Naive B cell (primary cell): ENCODE measurements at regions not wholly inside any gene's neighbourhood (a gene's known extent, or its start where the extent isn't known, plus 50 kb on each side); places are given as distances from the start of the nearest gene placed in this dataset.

Experiments used
- ATAC-seq, 2 donors: fragments of 150-1000 bp; cut with Tn5 transposase; 2 replicates each; pipeline ENCODE4 v1.10.0; 2021; ENCODE audit warnings: low read depth in 2 of 2, mild to moderate bottlenecking in 2 of 2, moderate library complexity in 2 of 2
- DNase-seq: peaks from one replicate; pipeline ENCODE4 v3.0.0; 2022
- H3K27ac Mint-ChIP-seq, 6 donors: one replicate each; pipeline ENCODE4 v1.8.0; 2020 to 2022; ENCODE audit warnings: mild to moderate bottlenecking in 6 of 6, mixed read lengths in 6 of 6, moderate library complexity in 5 of 6, inconsistent platforms in 2 of 6
- H3K27me3 Mint-ChIP-seq, 3 donors: one replicate each; pipeline ENCODE4 v1.8.0; 2021 to 2022; ENCODE audit warnings: mixed read lengths in 3 of 3, mild to moderate bottlenecking in 1 of 3
- H3K36me3 Mint-ChIP-seq, 2 donors: one replicate each; pipeline ENCODE4 v1.8.0; 2020 to 2022; ENCODE audit warnings: mixed read lengths in 2 of 2, inconsistent platforms in 1 of 2, mild to moderate bottlenecking in 1 of 2
- H3K4me1 Mint-ChIP-seq, 3 donors: one replicate each; pipeline ENCODE4 v1.8.0; 2020 to 2022; ENCODE audit warnings: mixed read lengths in 3 of 3, inconsistent platforms in 1 of 3, mild to moderate bottlenecking in 1 of 3, moderate library complexity in 1 of 3
- H3K4me3 Mint-ChIP-seq, 8 donors: one replicate each; pipeline ENCODE4 v1.8.0; 2020 to 2022; ENCODE audit warnings: mild to moderate bottlenecking in 8 of 8, mixed read lengths in 8 of 8, moderate library complexity in 8 of 8, inconsistent platforms in 2 of 8
- H3K9me3 Mint-ChIP-seq, 7 donors: one replicate each; pipeline ENCODE4 v1.8.0; 2020 to 2022; ENCODE audit warnings: mixed read lengths in 7 of 7, mild to moderate bottlenecking in 5 of 7, inconsistent platforms in 2 of 7, moderate library complexity in 1 of 7

DNA sequence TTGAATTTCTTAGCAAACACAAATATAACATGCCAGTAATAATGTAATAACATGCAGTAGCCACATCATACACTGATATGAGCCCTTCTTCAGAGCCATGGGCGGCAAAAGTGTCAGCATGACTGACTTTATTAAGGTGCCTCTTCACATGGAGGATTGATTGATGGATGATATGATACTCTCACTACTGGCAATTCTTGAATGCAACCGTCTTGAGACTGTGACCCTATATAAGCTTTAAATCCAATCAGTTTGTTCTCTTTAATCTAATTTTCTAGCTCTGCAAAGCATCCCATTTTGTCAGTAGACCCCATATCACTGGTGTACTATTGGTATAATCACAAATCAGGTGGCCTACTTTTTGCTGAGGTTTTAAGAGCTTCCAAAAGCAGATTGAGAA is 463.7 kb upstream of the ROBO2 start:
- Mint-ChIP-seq H3K4me3 (no peak overlapping the region), H3K9me3 (peaks cover 0 to 12% (median 2%) of the 10 kb centered on the region in 7 donors), H3K36me3 (no peaks in the 10 kb centered on the region), H3K4me1 (no peaks in the 10 kb centered on the region), H3K27me3 (no peaks in the 10 kb centered on the region), H3K27ac (no peak overlapping the region)
- no peak for DNase-seq
- ATAC-seq = no peak

GRCh38 chr3:76582098-76582497 is 457.8 kb upstream of the ROBO2 start:
- Mint-ChIP-seq H3K27ac (no peak overlapping the region), H3K36me3 (no peaks in the 10 kb centered on the region), H3K27me3 (no peaks in the 10 kb centered on the region), H3K4me3 (no peak overlapping the region), H3K9me3 (peaks cover 0 to 14% (median 5%) of the 10 kb centered on the region in 7 donors), H3K4me1 (no peaks in the 10 kb centered on the region)
- ATAC-seq = no peak
- no peak for DNase-seq

DNA sequence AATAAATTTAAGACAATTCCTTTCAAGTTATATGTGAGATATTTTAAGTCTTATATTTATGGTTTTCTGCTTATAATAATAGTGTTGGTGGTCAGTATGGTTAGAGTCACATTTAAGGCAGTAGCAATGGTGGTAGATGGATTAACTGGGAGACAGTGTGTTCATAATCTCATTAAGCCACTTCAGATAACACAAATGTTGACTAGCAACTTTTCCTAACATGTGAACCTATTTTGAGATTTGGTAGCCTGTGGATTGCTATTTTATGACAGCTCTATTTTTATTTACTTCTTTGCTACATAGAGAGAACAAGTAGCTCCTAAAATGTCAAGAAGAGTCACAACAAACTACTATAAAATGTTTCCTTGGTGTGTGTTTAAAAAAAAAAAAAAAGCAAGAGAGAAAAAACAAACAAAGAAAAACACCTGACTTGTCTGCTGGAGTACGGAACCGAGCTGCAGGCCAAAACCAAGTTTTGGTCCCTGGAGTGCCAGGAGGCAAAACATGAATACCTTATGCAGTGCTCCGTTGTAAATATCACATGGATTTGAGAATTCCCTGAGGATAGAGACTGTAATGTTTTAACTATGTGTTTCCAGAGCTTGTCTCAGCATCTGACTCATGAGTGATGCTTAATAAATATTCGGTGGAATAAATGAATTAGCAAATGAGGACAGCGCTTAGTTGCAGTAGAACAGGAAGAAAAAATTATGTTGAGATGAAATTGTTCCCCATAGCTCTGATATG is 457.1 kb upstream of the ROBO2 start:
- no peaks in the 10 kb centered on the region for H3K27me3 Mint-ChIP-seq
- ATAC-seq (no peak), DNase-seq (no peak)
- H3K4me1 Mint-ChIP-seq = no peaks in the 10 kb centered on the region
- H3K27ac Mint-ChIP-seq = no peak overlapping the region
- H3K4me3 Mint-ChIP-seq = no peak overlapping the region
- H3K36me3 Mint-ChIP-seq = no peaks in the 10 kb centered on the region
- peaks cover 0 to 19% (median 7%) of the 10 kb centered on the region in 7 donors for H3K9me3 Mint-ChIP-seq

- H3K27ac Mint-ChIP-seq = no peak overlapping the region
- no peak for ATAC-seq
- H3K9me3 Mint-ChIP-seq = peaks cover 0 to 13% (median 0%) of the 10 kb centered on the region in 7 donors
- H3K4me1 Mint-ChIP-seq = no peaks in the 10 kb centered on the region
- DNase-seq = no peak
- H3K4me3 Mint-ChIP-seq = no peak overlapping the region
- H3K36me3 Mint-ChIP-seq = no peaks in the 10 kb centered on the region
- H3K27me3 Mint-ChIP-seq = no peaks in the 10 kb centered on the region
Measured at GRCh38 chr3:76585794-76586392, 454.0 kb upstream of the ROBO2 start.

- Mint-ChIP-seq H3K27ac (no peak overlapping the region), H3K9me3 (peaks cover 0 to 8% (median 0%) of the 10 kb centered on the region in 7 donors), H3K4me3 (no peak overlapping the region), H3K4me1 (no peaks in the 10 kb centered on the region), H3K27me3 (no peaks in the 10 kb centered on the region), H3K36me3 (no peaks in the 10 kb centered on the region)
- ATAC-seq = no peak
- DNase-seq = no peak
Measured at GRCh38 chr3:76586471-76586870, 453.4 kb upstream of the ROBO2 start.

DNA sequence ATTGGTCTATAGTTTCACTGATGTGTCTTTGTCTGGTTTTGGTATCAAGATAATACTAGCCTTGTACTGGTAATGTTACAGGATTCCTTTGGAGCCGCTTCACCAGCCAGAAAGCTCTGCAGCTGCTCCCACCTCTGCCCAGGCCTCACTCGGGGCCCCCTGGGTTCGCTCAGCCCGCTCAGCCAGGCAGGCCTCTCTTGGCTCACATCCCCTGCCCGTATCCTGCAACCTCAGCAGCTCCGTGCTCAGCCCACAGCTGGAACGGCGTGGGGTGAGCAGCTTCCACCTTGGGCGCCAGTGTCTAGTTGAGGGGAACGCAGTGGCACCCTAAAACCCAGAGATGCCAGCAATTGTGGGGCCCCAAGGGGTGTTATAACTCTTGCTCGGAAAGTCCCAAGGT is 429.7 kb upstream of the ROBO2 start:
- peaks cover 0 to 5% (median 0%) of the 10 kb centered on the region in 7 donors for H3K9me3 Mint-ChIP-seq
- no peak overlapping the region for H3K27ac Mint-ChIP-seq
- DNase-seq (no peak), ATAC-seq (no peak)
- no peak overlapping the region for H3K4me3 Mint-ChIP-seq
- H3K36me3 Mint-ChIP-seq = no peaks in the 10 kb centered on the region
- H3K4me1 Mint-ChIP-seq = no peaks in the 10 kb centered on the region
- H3K27me3 Mint-ChIP-seq = no peaks in the 10 kb centered on the region

- Mint-ChIP-seq H3K4me3 (no peak overlapping the region), H3K4me1 (no peaks in the 10 kb centered on the region), H3K9me3 (peaks cover 0 to 15% (median 4%) of the 10 kb centered on the region in 7 donors), H3K27ac (no peak overlapping the region), H3K36me3 (no peaks in the 10 kb centered on the region), H3K27me3 (no peaks in the 10 kb centered on the region)
- DNase-seq = no peak
- no peak for ATAC-seq
Measured at GRCh38 chr3:76615719-76616118, 424.2 kb upstream of the ROBO2 start.

- DNase-seq = no peak
- peaks cover 3 to 19% (median 9%) of the 10 kb centered on the region in 7 donors for H3K9me3 Mint-ChIP-seq
Measured at GRCh38 chr3:76624164-76624563, 415.7 kb upstream of the ROBO2 start.

GRCh38 chr3:76627236-76627635 is 412.7 kb upstream of the ROBO2 start:
- no peak overlapping the region for H3K4me3 Mint-ChIP-seq
- no peaks in the 10 kb centered on the region for H3K27me3 Mint-ChIP-seq
- no peak for DNase-seq
- H3K36me3 Mint-ChIP-seq = no peaks in the 10 kb centered on the region
- no peak overlapping the region for H3K27ac Mint-ChIP-seq
- no peaks in the 10 kb centered on the region for H3K4me1 Mint-ChIP-seq
- H3K9me3 Mint-ChIP-seq = peaks cover 0 to 19% (median 9%) of the 10 kb centered on the region in 7 donors
- no peak for ATAC-seq

More at GRCh38 chr3:76624164-76624563, 415.7 kb upstream of the ROBO2 start:
- no peaks in the 10 kb centered on the region for H3K36me3 Mint-ChIP-seq
- no peaks in the 10 kb centered on the region for H3K4me1 Mint-ChIP-seq
- H3K27ac Mint-ChIP-seq = no peak overlapping the region
- H3K27me3 Mint-ChIP-seq = no peaks in the 10 kb centered on the region
- no peak for ATAC-seq
- H3K4me3 Mint-ChIP-seq = no peak overlapping the region

- DNase-seq (no peak), ATAC-seq (no peak)
- Mint-ChIP-seq H3K4me3 (no peak overlapping the region), H3K9me3 (peaks cover 0 to 11% (median 4%) of the 10 kb centered on the region in 7 donors), H3K27ac (no peak overlapping the region), H3K4me1 (no peaks in the 10 kb centered on the region), H3K36me3 (no peaks in the 10 kb centered on the region), H3K27me3 (no peaks in the 10 kb centered on the region)
Measured at GRCh38 chr3:76631251-76631650, 408.6 kb upstream of the ROBO2 start.

- Mint-ChIP-seq H3K27ac (no peak overlapping the region), H3K4me3 (no peak overlapping the region), H3K36me3 (no peaks in the 10 kb centered on the region), H3K9me3 (peaks cover 0 to 9% (median 2%) of the 10 kb centered on the region in 7 donors), H3K27me3 (no peaks in the 10 kb centered on the region), H3K4me1 (no peaks in the 10 kb centered on the region)
- no peak for DNase-seq
- no peak for ATAC-seq
Measured at GRCh38 chr3:76638006-76638405, 401.9 kb upstream of the ROBO2 start.

- no peaks in the 10 kb centered on the region for H3K4me1 Mint-ChIP-seq
- H3K27me3 Mint-ChIP-seq = no peaks in the 10 kb centered on the region
- H3K9me3 Mint-ChIP-seq = peaks cover 0 to 4% (median 3%) of the 10 kb centered on the region in 7 donors
- ATAC-seq (no peak), DNase-seq (no peak)
- H3K4me3 Mint-ChIP-seq = no peak overlapping the region
- no peaks in the 10 kb centered on the region for H3K36me3 Mint-ChIP-seq
- no peak overlapping the region for H3K27ac Mint-ChIP-seq
Measured at GRCh38 chr3:76643623-76644304, 396.1 kb upstream of the ROBO2 start.

DNA sequence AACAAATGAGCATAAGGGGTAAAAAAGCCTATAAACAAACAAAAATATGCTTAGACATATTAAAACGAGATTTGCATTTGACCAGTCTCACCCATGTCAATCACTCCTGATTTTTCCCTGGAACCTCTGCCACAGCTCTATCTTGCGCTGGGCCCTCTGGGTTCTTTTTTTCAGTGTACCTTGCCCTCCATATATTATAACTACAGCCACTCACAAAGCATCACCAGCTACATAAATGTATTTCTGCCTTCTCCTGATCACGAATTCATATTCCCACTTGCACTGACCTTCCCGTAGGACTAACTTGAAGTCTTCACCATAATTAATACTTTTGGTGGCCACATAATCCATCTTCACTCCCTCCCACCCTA is 395.6 kb upstream of the ROBO2 start:
- ATAC-seq (no peak), DNase-seq (no peak)
- no peaks in the 10 kb centered on the region for H3K27me3 Mint-ChIP-seq
- peaks cover 0 to 4% (median 3%) of the 10 kb centered on the region in 7 donors for H3K9me3 Mint-ChIP-seq
- H3K27ac Mint-ChIP-seq = no peak overlapping the region
- no peaks in the 10 kb centered on the region for H3K36me3 Mint-ChIP-seq
- no peaks in the 10 kb centered on the region for H3K4me1 Mint-ChIP-seq
- no peak overlapping the region for H3K4me3 Mint-ChIP-seq

DNA sequence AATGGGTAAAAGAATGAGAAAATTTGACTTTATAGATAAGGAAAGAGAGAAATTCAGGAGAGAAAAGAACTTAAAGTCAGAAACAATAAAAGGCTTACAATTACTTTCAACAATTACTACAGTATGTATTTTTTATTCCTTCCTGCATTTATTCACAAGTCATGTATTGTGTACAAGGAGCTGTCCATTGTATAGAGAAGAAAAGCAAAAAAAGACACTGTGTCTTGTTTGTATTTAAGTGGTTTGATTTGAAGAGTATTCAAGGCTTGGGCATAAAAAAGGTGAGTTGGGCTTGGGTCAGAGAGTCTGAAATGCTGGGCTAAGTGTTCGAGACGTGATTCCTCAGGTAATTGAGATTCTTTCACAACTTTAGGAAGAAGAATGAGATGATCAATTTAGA is 394.2 kb upstream of the ROBO2 start:
- H3K27me3 Mint-ChIP-seq = no peaks in the 10 kb centered on the region
- no peaks in the 10 kb centered on the region for H3K4me1 Mint-ChIP-seq
- ATAC-seq (no peak), DNase-seq (no peak)
- peaks cover 0 to 4% (median 3%) of the 10 kb centered on the region in 7 donors for H3K9me3 Mint-ChIP-seq
- no peak overlapping the region for H3K4me3 Mint-ChIP-seq
- no peak overlapping the region for H3K27ac Mint-ChIP-seq
- no peaks in the 10 kb centered on the region for H3K36me3 Mint-ChIP-seq
